ENCODE measurements at regions not wholly inside any gene's neighbourhood (a gene's known extent, or its start where the extent isn't known, plus 50 kb on each side); places are given as distances from the start of the nearest gene placed in this dataset.

- no peaks in the 10 kb centered on the region for H3K36me3 ChIP-seq
- H3K4me1 ChIP-seq = no peaks in the 10 kb centered on the region
- peaks cover 0 to 14% of the 10 kb centered on the region in 2 donors for H3K9me3 ChIP-seq
- no peak for TF ChIP-seq CTCF (IDR thresholded peaks at IDR 0.05)
- intact Hi-C loops (cut with DNase I) = no loop called here
- no peaks in the 10 kb centered on the region for H3K27me3 ChIP-seq
- no peak overlapping the region for H3K4me3 ChIP-seq
- no peak for DNase-seq (ENCODE audit: low spot score in 2 of 2)
- H3K27ac ChIP-seq = no peak overlapping the region
These were observed 74.3 kb downstream of the ETS2 start for GRCh38 chr21:38879912-38880576.

DNA sequence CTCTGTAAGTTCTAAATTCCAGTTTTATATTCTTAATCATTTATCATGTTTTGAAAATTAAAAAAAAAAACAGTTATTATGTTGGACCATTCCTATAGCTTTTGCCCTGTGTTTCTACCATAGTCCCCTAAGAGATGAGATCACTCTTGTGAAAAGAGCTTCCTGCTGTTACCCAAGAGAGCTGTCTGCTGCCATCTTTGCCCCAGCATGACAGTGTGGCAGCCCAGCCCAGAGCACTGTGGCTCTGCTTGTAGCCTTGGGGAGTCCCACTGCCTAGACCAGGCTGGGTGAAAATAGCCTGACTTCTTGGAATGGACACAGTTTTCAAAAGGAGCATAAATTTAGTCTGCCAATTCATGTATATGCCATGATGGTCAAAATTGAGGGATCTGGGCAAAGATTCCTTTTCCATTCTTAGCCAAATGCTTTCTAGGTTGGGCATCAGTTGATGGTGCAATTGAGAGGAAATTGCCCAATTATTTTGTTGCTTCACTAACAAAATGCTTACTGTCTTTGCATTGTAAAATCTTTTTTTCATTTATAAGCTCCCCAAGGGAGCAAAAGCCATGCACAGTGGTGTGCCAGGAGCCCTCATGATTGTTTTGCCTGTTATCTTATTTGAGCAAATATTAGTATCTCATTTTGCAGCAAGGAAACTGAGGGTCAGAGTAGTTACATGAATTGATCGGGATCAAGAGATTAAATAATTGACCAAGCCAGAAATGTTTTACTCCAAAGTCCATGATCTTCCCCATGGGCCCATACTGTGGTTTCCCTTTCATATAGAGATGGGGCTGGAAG, 72.8 kb downstream of the ETS2 start:
- Histone ChIP-seq H3K4me3 (no peak overlapping the region), H3K36me3 (no peaks in the 10 kb centered on the region), H3K4me1 (no peaks in the 10 kb centered on the region), H3K9me3 (peaks cover 0 to 14% of the 10 kb centered on the region in 2 donors), H3K27me3 (no peaks in the 10 kb centered on the region), H3K27ac (no peak overlapping the region)
- intact Hi-C loops (cut with DNase I) = no loop called here
- no peak for TF ChIP-seq CTCF (IDR thresholded peaks at IDR 0.05)
- DNase-seq (ENCODE audit: low spot score in 2 of 2) = no peak

DNA sequence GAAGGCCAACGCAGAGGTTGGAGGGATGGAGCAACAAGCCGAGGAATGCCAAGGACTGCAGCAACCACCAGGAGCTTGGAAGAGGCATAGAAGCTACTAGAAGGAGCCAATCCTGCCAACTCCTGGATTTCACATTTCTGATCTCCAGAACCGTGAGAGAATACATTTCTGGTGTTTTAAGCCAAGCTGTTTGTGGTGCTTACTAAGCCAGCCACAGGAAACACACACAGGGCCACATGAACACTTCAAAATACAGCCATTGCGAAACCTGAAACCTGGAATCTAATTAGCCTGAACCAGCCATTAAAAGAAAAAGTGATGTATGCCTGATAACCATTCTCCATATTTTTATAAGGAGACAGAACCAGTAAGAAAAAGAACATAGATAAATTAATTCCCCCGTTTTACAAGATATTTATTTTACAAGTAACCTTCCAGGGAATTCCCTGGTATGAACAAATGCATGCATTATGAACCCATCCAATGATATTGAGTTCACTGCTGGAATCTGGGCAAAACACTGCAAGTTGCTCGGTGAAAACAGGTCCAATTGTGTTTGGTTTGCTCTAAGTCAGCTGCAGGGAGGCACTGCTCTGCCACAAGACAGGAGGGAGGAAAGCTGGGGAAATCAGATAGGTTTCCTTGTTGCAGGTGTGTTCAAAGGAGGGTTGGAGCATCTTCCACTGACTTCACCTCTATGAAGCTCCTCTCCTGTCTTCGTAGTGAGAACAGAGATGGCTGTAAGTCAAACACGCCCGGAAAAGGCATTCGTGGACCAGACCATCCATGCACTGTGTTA, 70.2 kb downstream of the ETS2 start:
- no peak for TF ChIP-seq CTCF (IDR thresholded peaks at IDR 0.05)
- no peak overlapping the region for H3K27ac ChIP-seq
- no peaks in the 10 kb centered on the region for H3K4me1 ChIP-seq
- H3K9me3 ChIP-seq = peaks cover 0 to 11% of the 10 kb centered on the region in 2 donors
- H3K36me3 ChIP-seq = no peaks in the 10 kb centered on the region
- no peak for DNase-seq (ENCODE audit: low spot score in 2 of 2)
- H3K4me3 ChIP-seq = no peak overlapping the region
- intact Hi-C loops (cut with DNase I) = no loop called here
- H3K27me3 ChIP-seq = no peaks in the 10 kb centered on the region
